ENCODE measurements at regions not wholly inside any gene's neighbourhood (a gene's known extent, or its start where the extent isn't known, plus 50 kb on each side); places are given as distances from the start of the nearest gene placed in this dataset.
"Not testable (repeated sequence)": the region's sequence is repeated elsewhere in the genome, so short reads cannot be mapped to it uniquely, and the experiment has no call there.

DNA sequence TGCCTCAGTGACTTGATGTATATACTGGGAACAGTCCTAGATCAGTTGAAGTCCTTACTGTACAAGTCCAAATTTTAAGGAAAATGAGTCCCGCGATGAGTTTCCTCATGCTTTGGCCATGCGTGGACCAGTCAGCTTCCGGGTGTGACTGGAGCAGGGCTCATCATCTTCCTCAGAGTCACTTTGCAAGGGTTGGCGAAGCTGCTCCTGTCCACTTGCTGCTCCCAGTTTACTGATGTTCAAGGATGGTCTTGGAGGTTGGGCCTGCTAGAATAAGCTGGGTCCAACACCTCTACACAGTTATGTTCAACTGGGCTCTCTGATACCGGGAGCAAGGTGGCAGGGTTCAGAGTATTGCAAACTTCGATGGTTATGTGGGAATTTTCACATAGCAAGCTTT, 66.2 kb upstream of the PRMT8 start:
- not testable (repeated sequence) for TF ChIP-seq POLR2A (IDR thresholded peaks at IDR 0.05)
- TF ChIP-seq, protein P1, sequence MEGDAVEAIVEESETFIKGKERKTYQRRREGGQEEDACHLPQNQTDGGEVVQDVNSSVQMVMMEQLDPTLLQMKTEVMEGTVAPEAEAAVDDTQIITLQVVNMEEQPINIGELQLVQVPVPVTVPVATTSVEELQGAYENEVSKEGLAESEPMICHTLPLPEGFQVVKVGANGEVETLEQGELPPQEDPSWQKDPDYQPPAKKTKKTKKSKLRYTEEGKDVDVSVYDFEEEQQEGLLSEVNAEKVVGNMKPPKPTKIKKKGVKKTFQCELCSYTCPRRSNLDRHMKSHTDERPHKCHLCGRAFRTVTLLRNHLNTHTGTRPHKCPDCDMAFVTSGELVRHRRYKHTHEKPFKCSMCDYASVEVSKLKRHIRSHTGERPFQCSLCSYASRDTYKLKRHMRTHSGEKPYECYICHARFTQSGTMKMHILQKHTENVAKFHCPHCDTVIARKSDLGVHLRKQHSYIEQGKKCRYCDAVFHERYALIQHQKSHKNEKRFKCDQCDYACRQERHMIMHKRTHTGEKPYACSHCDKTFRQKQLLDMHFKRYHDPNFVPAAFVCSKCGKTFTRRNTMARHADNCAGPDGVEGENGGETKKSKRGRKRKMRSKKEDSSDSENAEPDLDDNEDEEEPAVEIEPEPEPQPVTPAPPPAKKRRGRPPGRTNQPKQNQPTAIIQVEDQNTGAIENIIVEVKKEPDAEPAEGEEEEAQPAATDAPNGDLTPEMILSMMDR (IDR thresholded peaks at IDR 0.05): not testable (repeated sequence)
